HEK293T (cell line): ENCODE measurements at regions not wholly inside any gene's neighbourhood (a gene's known extent, or its start where the extent isn't known, plus 50 kb on each side); places are given as distances from the start of the nearest gene placed in this dataset.

Source experiments
- ARNT ChIP-seq: fragments of 450-650 bp; IDR thresholded peaks from 2 replicates; pipeline ENCODE4 v1.6.1; 2017; ENCODE audit warnings: mild to moderate bottlenecking
- BHLHE40 ChIP-seq: fragments of 450-650 bp; IDR thresholded peaks from 2 replicates; pipeline ENCODE4 v1.6.1; 2016; ENCODE audit warnings: mild to moderate bottlenecking, moderate library complexity, borderline replicate concordance
- CTBP1 ChIP-seq: fragments of 450-650 bp; IDR thresholded peaks from 2 replicates; pipeline ENCODE4 v1.6.1; 2016; ENCODE audit warnings: borderline replicate concordance
- ELF4 ChIP-seq: fragments of 450-650 bp; IDR thresholded peaks from 2 replicates; pipeline ENCODE4 v1.6.1; 2017; ENCODE audit warnings: antibody characterized with exemption
- FOXA1 ChIP-seq: fragments of 450-650 bp; IDR thresholded peaks from 2 replicates; pipeline ENCODE4 v1.6.1; 2016; ENCODE audit warnings: mild to moderate bottlenecking
- FOXK2 ChIP-seq: fragments of 450-650 bp; IDR thresholded peaks from 2 replicates; pipeline ENCODE4 v1.6.1; 2016; ENCODE audit warnings: mild to moderate bottlenecking
- FOXM1 ChIP-seq: fragments of 450-650 bp; IDR thresholded peaks from 2 replicates; pipeline ENCODE4 v1.6.1; 2017; ENCODE audit warnings: mild to moderate bottlenecking, borderline replicate concordance
- HDGF ChIP-seq: fragments of 450-650 bp; IDR thresholded peaks from 2 replicates; pipeline ENCODE4 v1.6.1; 2017; ENCODE audit warnings: antibody characterized with exemption, borderline replicate concordance
- L3MBTL2 ChIP-seq: fragments of 450-650 bp; conservative IDR thresholded peaks from 2 replicates; pipeline ENCODE4 v1.6.1; 2016; ENCODE audit warnings: mild to moderate bottlenecking
- NFRKB ChIP-seq: fragments of 450-650 bp; IDR thresholded peaks from 2 replicates; pipeline ENCODE4 v1.6.1; 2016; ENCODE audit warnings: mild to moderate bottlenecking, moderate library complexity
- SP1 ChIP-seq: fragments of 450-650 bp; IDR thresholded peaks from 2 replicates; pipeline ENCODE4 v1.6.1; 2017
- SUZ12 ChIP-seq: fragments of 450-650 bp; IDR thresholded peaks from 2 replicates; pipeline ENCODE4 v1.6.1; 2016; ENCODE audit warnings: mild to moderate bottlenecking
- TARDBP ChIP-seq: fragments of 450-650 bp; IDR thresholded peaks from 2 replicates; pipeline ENCODE4 v1.6.1; 2016

DNA sequence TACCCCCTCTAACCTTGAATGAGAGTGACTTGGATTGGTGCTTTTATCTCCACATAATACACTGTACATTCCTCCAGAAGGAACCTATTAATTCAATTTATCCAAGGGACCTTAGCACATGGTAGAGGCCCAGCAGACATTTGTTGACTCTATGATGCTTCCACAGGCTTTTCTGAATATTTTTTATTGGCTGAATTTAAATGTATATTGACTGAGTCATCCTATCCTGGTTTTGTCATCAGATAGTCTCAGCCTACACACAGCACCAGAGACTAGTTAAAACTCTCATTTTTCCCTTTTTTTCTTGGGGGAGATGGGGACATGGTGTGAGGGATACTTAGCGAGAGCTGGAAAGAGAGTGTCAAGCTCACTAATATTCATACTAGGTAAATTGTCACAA, 101.6 kb downstream of the LRRC30 start:
- no peak for TF ChIP-seq ELF4
- no peak for TF ChIP-seq SP1
- TF ChIP-seq FOXA1: no peak
- no peak for TF ChIP-seq NFRKB
- no peak for TF ChIP-seq HDGF
- no peak for TF ChIP-seq BHLHE40
- TF ChIP-seq SUZ12: no peak
- no peak for TF ChIP-seq L3MBTL2
- no peak for TF ChIP-seq FOXM1
- no peak for TF ChIP-seq CTBP1
- no peak for TF ChIP-seq TARDBP
- TF ChIP-seq FOXK2: no peak
- TF ChIP-seq ARNT: no peak
